ENCODE measurements at regions not wholly inside any gene's neighbourhood (a gene's known extent, or its start where the extent isn't known, plus 50 kb on each side); places are given as distances from the start of the nearest gene placed in this dataset.

- no peak overlapping the region for H3K4me3 ChIP-seq (ENCODE audit: low read length in 2 of 2)
- H3K36me3 ChIP-seq (ENCODE audit: control insufficient read depth in 2 of 2, insufficient read depth in 2 of 2, low read length in 2 of 2) = no peaks in the 10 kb centered on the region
- H3K27ac ChIP-seq (ENCODE audit: low read depth in 2 of 2, low read length in 2 of 2) = no peak overlapping the region
- H3K9ac ChIP-seq (ENCODE audit: low read depth in 1 of 2, low read length in 2 of 2) = no peak overlapping the region
- H3K4me1 ChIP-seq (ENCODE audit: control insufficient read depth in 2 of 2, insufficient read depth in 2 of 2, low read length in 2 of 2) = no peaks in the 10 kb centered on the region
- H3K27me3 ChIP-seq (ENCODE audit: control insufficient read depth in 2 of 2, insufficient read depth in 2 of 2, low read length in 2 of 2) = no peaks in the 10 kb centered on the region
- no peaks in the 10 kb centered on the region for H3K9me3 ChIP-seq (ENCODE audit: control insufficient read depth in 2 of 2, low read length in 2 of 2)
Observed at GRCh38 chr1:71269818-71270217, 189.0 kb upstream of the ZRANB2 start.

- H3K4me1 ChIP-seq (ENCODE audit: control insufficient read depth in 2 of 2, insufficient read depth in 2 of 2, low read length in 2 of 2) = no peaks in the 10 kb centered on the region
- H3K4me3 ChIP-seq (ENCODE audit: low read length in 2 of 2) = no peak overlapping the region
- H3K27ac ChIP-seq (ENCODE audit: low read depth in 2 of 2, low read length in 2 of 2) = no peak overlapping the region
- no peaks in the 10 kb centered on the region for H3K27me3 ChIP-seq (ENCODE audit: control insufficient read depth in 2 of 2, insufficient read depth in 2 of 2, low read length in 2 of 2)
- H3K9ac ChIP-seq (ENCODE audit: low read depth in 1 of 2, low read length in 2 of 2) = no peak overlapping the region
- no peaks in the 10 kb centered on the region for H3K9me3 ChIP-seq (ENCODE audit: control insufficient read depth in 2 of 2, low read length in 2 of 2)
- H3K36me3 ChIP-seq (ENCODE audit: control insufficient read depth in 2 of 2, insufficient read depth in 2 of 2, low read length in 2 of 2) = no peaks in the 10 kb centered on the region
Observed at GRCh38 chr1:71269179-71269578, 188.3 kb upstream of the ZRANB2 start.

GRCh38 chr1:71267220-71267619, 186.4 kb upstream of the ZRANB2 start:
- no peak overlapping the region for H3K27ac ChIP-seq (ENCODE audit: low read depth in 2 of 2, low read length in 2 of 2)
- H3K4me1 ChIP-seq (ENCODE audit: control insufficient read depth in 2 of 2, insufficient read depth in 2 of 2, low read length in 2 of 2) = no peaks in the 10 kb centered on the region
- H3K9ac ChIP-seq (ENCODE audit: low read depth in 1 of 2, low read length in 2 of 2) = no peak overlapping the region
- no peaks in the 10 kb centered on the region for H3K36me3 ChIP-seq (ENCODE audit: control insufficient read depth in 2 of 2, insufficient read depth in 2 of 2, low read length in 2 of 2)
- H3K9me3 ChIP-seq (ENCODE audit: control insufficient read depth in 2 of 2, low read length in 2 of 2) = no peaks in the 10 kb centered on the region
- H3K4me3 ChIP-seq (ENCODE audit: low read length in 2 of 2) = no peak overlapping the region
- no peaks in the 10 kb centered on the region for H3K27me3 ChIP-seq (ENCODE audit: control insufficient read depth in 2 of 2, insufficient read depth in 2 of 2, low read length in 2 of 2)

GRCh38 chr1:71264039-71264438, 183.2 kb upstream of the ZRANB2 start:
- Histone ChIP-seq H3K36me3 (ENCODE audit: control insufficient read depth in 2 of 2, insufficient read depth in 2 of 2, low read length in 2 of 2) (no peaks in the 10 kb centered on the region), H3K9me3 (ENCODE audit: control insufficient read depth in 2 of 2, low read length in 2 of 2) (no peaks in the 10 kb centered on the region), H3K27ac (ENCODE audit: low read depth in 2 of 2, low read length in 2 of 2) (no peak overlapping the region), H3K9ac (ENCODE audit: low read depth in 1 of 2, low read length in 2 of 2) (no peak overlapping the region), H3K27me3 (ENCODE audit: control insufficient read depth in 2 of 2, insufficient read depth in 2 of 2, low read length in 2 of 2) (no peaks in the 10 kb centered on the region), H3K4me1 (ENCODE audit: control insufficient read depth in 2 of 2, insufficient read depth in 2 of 2, low read length in 2 of 2) (no peaks in the 10 kb centered on the region), H3K4me3 (ENCODE audit: low read length in 2 of 2) (no peak overlapping the region)

- no peak overlapping the region for H3K4me3 ChIP-seq (ENCODE audit: low read length in 2 of 2)
- no peaks in the 10 kb centered on the region for H3K4me1 ChIP-seq (ENCODE audit: control insufficient read depth in 2 of 2, insufficient read depth in 2 of 2, low read length in 2 of 2)
- H3K36me3 ChIP-seq (ENCODE audit: control insufficient read depth in 2 of 2, insufficient read depth in 2 of 2, low read length in 2 of 2) = no peaks in the 10 kb centered on the region
- no peaks in the 10 kb centered on the region for H3K27me3 ChIP-seq (ENCODE audit: control insufficient read depth in 2 of 2, insufficient read depth in 2 of 2, low read length in 2 of 2)
- H3K9me3 ChIP-seq (ENCODE audit: control insufficient read depth in 2 of 2, low read length in 2 of 2) = no peaks in the 10 kb centered on the region
- no peak overlapping the region for H3K27ac ChIP-seq (ENCODE audit: low read depth in 2 of 2, low read length in 2 of 2)
- H3K9ac ChIP-seq (ENCODE audit: low read depth in 1 of 2, low read length in 2 of 2) = no peak overlapping the region
Observed at GRCh38 chr1:71262970-71263369, 182.1 kb upstream of the ZRANB2 start.

- no peaks in the 10 kb centered on the region for H3K27me3 ChIP-seq (ENCODE audit: control insufficient read depth in 2 of 2, insufficient read depth in 2 of 2, low read length in 2 of 2)
- H3K4me3 ChIP-seq (ENCODE audit: low read length in 2 of 2) = no peak overlapping the region
- no peaks in the 10 kb centered on the region for H3K9me3 ChIP-seq (ENCODE audit: control insufficient read depth in 2 of 2, low read length in 2 of 2)
- no peak overlapping the region for H3K9ac ChIP-seq (ENCODE audit: low read depth in 1 of 2, low read length in 2 of 2)
- no peak overlapping the region for H3K27ac ChIP-seq (ENCODE audit: low read depth in 2 of 2, low read length in 2 of 2)
- H3K4me1 ChIP-seq (ENCODE audit: control insufficient read depth in 2 of 2, insufficient read depth in 2 of 2, low read length in 2 of 2) = no peaks in the 10 kb centered on the region
- H3K36me3 ChIP-seq (ENCODE audit: control insufficient read depth in 2 of 2, insufficient read depth in 2 of 2, low read length in 2 of 2) = no peaks in the 10 kb centered on the region
Observed at GRCh38 chr1:71252900-71253299, 172.1 kb upstream of the ZRANB2 start.

GRCh38 chr1:71245246-71245645, 164.4 kb upstream of the ZRANB2 start:
- no peak overlapping the region for H3K9ac ChIP-seq (ENCODE audit: low read depth in 1 of 2, low read length in 2 of 2)
- H3K27me3 ChIP-seq (ENCODE audit: control insufficient read depth in 2 of 2, insufficient read depth in 2 of 2, low read length in 2 of 2) = no peaks in the 10 kb centered on the region
- H3K27ac ChIP-seq (ENCODE audit: low read depth in 2 of 2, low read length in 2 of 2) = no peak overlapping the region
- H3K4me3 ChIP-seq (ENCODE audit: low read length in 2 of 2) = no peak overlapping the region
- H3K36me3 ChIP-seq (ENCODE audit: control insufficient read depth in 2 of 2, insufficient read depth in 2 of 2, low read length in 2 of 2) = no peaks in the 10 kb centered on the region
- no peaks in the 10 kb centered on the region for H3K9me3 ChIP-seq (ENCODE audit: control insufficient read depth in 2 of 2, low read length in 2 of 2)
- H3K4me1 ChIP-seq (ENCODE audit: control insufficient read depth in 2 of 2, insufficient read depth in 2 of 2, low read length in 2 of 2) = no peaks in the 10 kb centered on the region

GRCh38 chr1:71242239-71242638, 161.4 kb upstream of the ZRANB2 start:
- Histone ChIP-seq H3K27me3 (ENCODE audit: control insufficient read depth in 2 of 2, insufficient read depth in 2 of 2, low read length in 2 of 2) (no peaks in the 10 kb centered on the region), H3K27ac (ENCODE audit: low read depth in 2 of 2, low read length in 2 of 2) (no peak overlapping the region), H3K4me1 (ENCODE audit: control insufficient read depth in 2 of 2, insufficient read depth in 2 of 2, low read length in 2 of 2) (no peaks in the 10 kb centered on the region), H3K9me3 (ENCODE audit: control insufficient read depth in 2 of 2, low read length in 2 of 2) (no peaks in the 10 kb centered on the region), H3K36me3 (ENCODE audit: control insufficient read depth in 2 of 2, insufficient read depth in 2 of 2, low read length in 2 of 2) (no peaks in the 10 kb centered on the region), H3K9ac (ENCODE audit: low read depth in 1 of 2, low read length in 2 of 2) (no peak overlapping the region), H3K4me3 (ENCODE audit: low read length in 2 of 2) (no peak overlapping the region)

GRCh38 chr1:71240656-71241055, 159.8 kb upstream of the ZRANB2 start:
- Histone ChIP-seq H3K4me3 (ENCODE audit: low read length in 2 of 2) (no peak overlapping the region), H3K9me3 (ENCODE audit: control insufficient read depth in 2 of 2, low read length in 2 of 2) (no peaks in the 10 kb centered on the region), H3K9ac (ENCODE audit: low read depth in 1 of 2, low read length in 2 of 2) (no peak overlapping the region), H3K27me3 (ENCODE audit: control insufficient read depth in 2 of 2, insufficient read depth in 2 of 2, low read length in 2 of 2) (no peaks in the 10 kb centered on the region), H3K27ac (ENCODE audit: low read depth in 2 of 2, low read length in 2 of 2) (no peak overlapping the region), H3K4me1 (ENCODE audit: control insufficient read depth in 2 of 2, insufficient read depth in 2 of 2, low read length in 2 of 2) (no peaks in the 10 kb centered on the region), H3K36me3 (ENCODE audit: control insufficient read depth in 2 of 2, insufficient read depth in 2 of 2, low read length in 2 of 2) (no peaks in the 10 kb centered on the region)

GRCh38 chr1:71236503-71236902, 155.7 kb upstream of the ZRANB2 start:
- Histone ChIP-seq H3K27ac (ENCODE audit: low read depth in 2 of 2, low read length in 2 of 2) (no peak overlapping the region), H3K27me3 (ENCODE audit: control insufficient read depth in 2 of 2, insufficient read depth in 2 of 2, low read length in 2 of 2) (no peaks in the 10 kb centered on the region), H3K9me3 (ENCODE audit: control insufficient read depth in 2 of 2, low read length in 2 of 2) (no peaks in the 10 kb centered on the region), H3K36me3 (ENCODE audit: control insufficient read depth in 2 of 2, insufficient read depth in 2 of 2, low read length in 2 of 2) (no peaks in the 10 kb centered on the region), H3K4me3 (ENCODE audit: low read length in 2 of 2) (no peak overlapping the region), H3K9ac (ENCODE audit: low read depth in 1 of 2, low read length in 2 of 2) (no peak overlapping the region), H3K4me1 (ENCODE audit: control insufficient read depth in 2 of 2, insufficient read depth in 2 of 2, low read length in 2 of 2) (no peaks in the 10 kb centered on the region)

GRCh38 chr1:71233645-71234044, 152.8 kb upstream of the ZRANB2 start:
- H3K27me3 ChIP-seq (ENCODE audit: control insufficient read depth in 2 of 2, insufficient read depth in 2 of 2, low read length in 2 of 2) = no peaks in the 10 kb centered on the region
- H3K27ac ChIP-seq (ENCODE audit: low read depth in 2 of 2, low read length in 2 of 2) = no peak overlapping the region
- no peak overlapping the region for H3K9ac ChIP-seq (ENCODE audit: low read depth in 1 of 2, low read length in 2 of 2)
- H3K36me3 ChIP-seq (ENCODE audit: control insufficient read depth in 2 of 2, insufficient read depth in 2 of 2, low read length in 2 of 2) = no peaks in the 10 kb centered on the region
- H3K9me3 ChIP-seq (ENCODE audit: control insufficient read depth in 2 of 2, low read length in 2 of 2) = no peaks in the 10 kb centered on the region
- H3K4me1 ChIP-seq (ENCODE audit: control insufficient read depth in 2 of 2, insufficient read depth in 2 of 2, low read length in 2 of 2) = no peaks in the 10 kb centered on the region
- H3K4me3 ChIP-seq (ENCODE audit: low read length in 2 of 2) = no peak overlapping the region

Data from mucosa of rectum (tissue), 2 donors.